ENCODE measurements at regions not wholly inside any gene's neighbourhood (a gene's known extent, or its start where the extent isn't known, plus 50 kb on each side); places are given as distances from the start of the nearest gene placed in this dataset.
"Not testable (repeated sequence)": the region's sequence is repeated elsewhere in the genome, so short reads cannot be mapped to it uniquely, and the experiment has no call there.

DNA sequence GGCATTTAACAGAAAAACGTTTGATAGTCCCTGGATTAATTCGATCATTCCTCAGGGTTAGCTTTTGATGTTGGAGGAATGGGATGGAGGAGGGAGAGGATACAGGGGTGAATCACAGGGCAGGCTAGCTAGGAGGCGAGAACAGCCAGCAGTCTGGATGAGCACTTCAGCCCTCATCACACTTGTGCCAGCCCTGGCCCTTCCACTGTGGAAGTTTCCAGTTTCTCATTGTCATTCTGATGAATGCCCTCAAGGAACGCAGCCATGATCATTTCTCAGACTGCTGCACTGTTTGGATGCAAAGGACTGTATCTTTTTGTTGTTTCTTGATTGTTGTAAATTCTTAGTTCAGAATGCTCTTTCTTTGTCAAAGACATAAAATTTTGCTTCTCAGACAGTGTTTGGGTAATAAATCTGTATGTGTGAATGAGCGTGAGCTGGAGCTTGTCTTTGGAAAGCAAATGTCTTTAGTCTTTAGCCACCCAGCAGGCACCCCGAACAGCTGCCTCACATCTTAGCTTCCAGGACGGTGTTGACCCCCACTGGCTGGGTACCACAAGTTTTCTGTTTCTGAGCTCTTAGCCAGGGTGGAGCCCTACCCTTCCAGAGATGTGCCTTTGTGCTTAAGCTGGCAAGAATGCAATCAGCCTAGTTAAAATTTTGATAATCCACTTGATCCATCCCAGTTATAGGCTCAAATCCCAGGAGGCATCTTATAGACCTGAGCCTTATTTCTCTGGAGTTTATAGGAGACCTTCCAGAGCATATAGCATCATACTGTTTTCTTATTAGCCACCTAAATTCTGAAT, 121.1 kb downstream of the PDCD6IP start:
- DNase-seq (ENCODE audit: low spot score) = no peak
- intact Hi-C loops (cut with DNase I) = no loop called here

DNA sequence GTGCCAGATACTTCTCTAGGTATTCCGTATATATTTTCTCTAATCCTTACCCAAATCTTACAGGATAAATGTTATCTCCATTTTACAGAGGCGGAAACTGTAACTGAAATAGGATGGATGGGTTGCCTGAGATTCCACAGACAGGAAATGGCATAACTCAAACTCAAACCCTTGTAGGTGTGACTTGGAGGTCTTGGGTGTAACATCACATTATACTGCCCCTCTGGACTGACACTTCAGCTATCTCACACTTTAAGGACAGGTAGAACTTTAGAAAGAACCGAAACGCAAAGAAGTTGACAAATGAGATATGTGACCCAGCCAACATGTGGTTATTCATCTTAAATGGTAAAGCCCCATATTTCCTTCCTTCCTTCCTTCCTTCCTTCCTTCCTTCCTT, 122.1 kb downstream of the PDCD6IP start:
- DNase-seq (ENCODE audit: low spot score) = no peak
- intact Hi-C loops (cut with DNase I) = no loop called here

DNA sequence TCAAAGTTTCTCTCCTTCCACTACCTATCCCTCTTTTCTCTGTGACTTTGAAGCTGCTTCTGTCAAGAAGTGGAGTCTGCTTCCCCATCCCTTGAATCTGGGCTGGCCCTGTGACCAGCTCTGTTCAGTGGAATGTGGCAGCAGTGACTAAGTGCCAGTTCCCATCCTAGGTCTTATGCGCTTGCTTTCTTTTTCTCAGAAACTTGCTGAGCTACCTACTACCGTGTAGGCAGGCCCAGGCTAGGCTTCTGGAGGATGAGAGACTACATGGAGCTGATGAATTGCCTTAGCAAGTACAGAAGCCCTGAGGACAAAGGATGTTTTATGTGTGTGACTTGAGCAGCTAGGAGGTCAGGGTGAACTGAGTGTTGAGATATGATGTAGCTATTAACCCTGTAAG, 123.2 kb downstream of the PDCD6IP start:
- DNase-seq (ENCODE audit: low spot score) = no peak
- intact Hi-C loops (cut with DNase I) = no loop called here

DNA sequence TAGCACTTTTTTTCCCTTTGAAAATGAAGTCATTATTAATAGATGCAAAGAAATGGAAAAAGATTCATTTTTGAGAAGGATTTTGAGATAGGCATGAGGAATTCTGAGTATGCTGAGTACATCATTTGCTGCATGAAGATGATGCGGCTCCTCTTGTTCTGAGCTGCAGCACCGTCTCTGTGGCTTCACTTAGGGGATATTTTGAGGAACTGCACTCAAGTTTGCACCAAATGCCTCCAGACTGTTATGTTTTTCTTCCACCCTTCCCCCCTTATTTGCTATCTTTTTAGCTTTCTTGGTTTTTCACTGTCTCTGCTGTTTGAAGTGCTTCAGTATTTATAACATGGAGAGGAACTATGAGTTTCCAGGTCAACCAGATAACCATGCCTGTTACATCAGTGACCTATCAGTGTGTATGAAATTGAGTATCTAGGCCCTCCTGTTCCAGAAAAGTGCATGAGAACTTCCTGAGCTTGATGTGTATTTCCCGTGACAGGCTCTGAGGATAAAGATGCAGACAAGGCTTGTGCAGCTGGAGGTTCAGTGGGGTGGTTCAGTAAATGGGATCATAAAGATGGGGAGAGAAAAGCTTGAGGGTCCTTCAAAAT, 128.7 kb downstream of the PDCD6IP start:
- DNase-seq (ENCODE audit: low spot score) = no peak

GRCh38 chr3:33929813-33930212, 131.4 kb downstream of the PDCD6IP start:
- intact Hi-C loops (cut with DNase I) = no loop called here
- DNase-seq (ENCODE audit: low spot score) = no peak

More for the DNA sequence above, 128.7 kb downstream of the PDCD6IP start:
- intact Hi-C loops (cut with DNase I) = no loop called here

GRCh38 chr3:33931512-33931911, 133.1 kb downstream of the PDCD6IP start:
- intact Hi-C loops (cut with DNase I) = no loop called here

GRCh38 chr3:33932010-33932764, 133.8 kb downstream of the PDCD6IP start:
- DNase-seq (ENCODE audit: low spot score) = no peak
- intact Hi-C loops (cut with DNase I) = no loop called here

More at GRCh38 chr3:33931512-33931911, 133.1 kb downstream of the PDCD6IP start:
- no peak for DNase-seq (ENCODE audit: low spot score)

GRCh38 chr3:33936171-33936920, 137.9 kb downstream of the PDCD6IP start:
- no peak for DNase-seq (ENCODE audit: low spot score)
- intact Hi-C loops (cut with DNase I) = no loop called here

GRCh38 chr3:33936921-33937525, 138.6 kb downstream of the PDCD6IP start:
- intact Hi-C loops (cut with DNase I) = no loop called here
- DNase-seq (ENCODE audit: low spot score) = no peak

- intact Hi-C loops (cut with DNase I) = no loop called here
- DNase-seq (ENCODE audit: low spot score) = no peak
Observed at GRCh38 chr3:33937628-33938027, 139.2 kb downstream of the PDCD6IP start.

DNA sequence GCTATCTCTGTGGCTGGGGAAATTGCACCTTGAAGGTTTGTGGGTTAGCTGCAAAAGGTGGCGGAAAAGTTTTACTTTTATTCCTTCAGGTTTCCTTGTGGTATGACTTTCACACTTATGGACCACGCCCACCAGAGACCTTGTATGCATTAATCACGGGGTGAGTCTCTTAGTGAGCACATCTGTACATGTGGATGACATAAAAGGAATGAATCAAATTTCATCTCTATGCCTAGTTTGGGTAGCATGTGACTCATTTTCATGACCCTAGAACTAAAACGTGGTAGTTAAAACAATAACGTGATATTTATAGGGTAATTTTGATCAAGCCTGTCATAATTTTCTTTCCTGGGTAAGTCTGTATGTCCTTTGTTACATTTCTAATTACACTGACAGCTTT, 141.7 kb downstream of the PDCD6IP start:
- intact Hi-C loops (cut with DNase I) = no loop called here
- no peak for DNase-seq (ENCODE audit: low spot score)

GRCh38 chr3:33940736-33941135, 142.3 kb downstream of the PDCD6IP start:
- no peak for DNase-seq (ENCODE audit: low spot score)
- intact Hi-C loops (cut with DNase I) = no loop called here

DNA sequence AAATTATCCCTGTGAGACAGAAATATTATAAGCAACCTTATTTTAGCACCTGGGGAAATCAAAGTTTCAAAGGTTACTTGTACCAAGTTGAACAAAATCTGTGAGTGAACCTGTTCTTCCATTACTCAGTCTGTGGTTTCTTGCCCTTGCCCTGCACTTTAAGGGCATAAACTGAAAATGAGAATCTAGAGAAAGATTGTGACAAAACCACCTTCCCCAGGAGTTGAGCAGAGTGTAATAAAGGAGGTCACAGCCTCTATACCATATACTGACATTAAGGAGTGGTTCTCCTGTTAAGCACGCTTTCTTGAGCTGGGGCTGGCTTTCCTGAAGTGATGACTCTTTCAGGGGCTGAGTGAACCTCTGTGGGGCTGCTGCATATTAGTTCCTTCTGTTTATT, 143.4 kb downstream of the PDCD6IP start:
- DNase-seq (ENCODE audit: low spot score) = no peak
- intact Hi-C loops (cut with DNase I) = no loop called here

GRCh38 chr3:33942483-33943150, 144.2 kb downstream of the PDCD6IP start:
- intact Hi-C loops (cut with DNase I) = no loop called here
- DNase-seq (ENCODE audit: low spot score) = no peak

GRCh38 chr3:33943277-33943676, 144.8 kb downstream of the PDCD6IP start:
- intact Hi-C loops (cut with DNase I) = no loop called here
- DNase-seq (ENCODE audit: low spot score) = no peak

DNA sequence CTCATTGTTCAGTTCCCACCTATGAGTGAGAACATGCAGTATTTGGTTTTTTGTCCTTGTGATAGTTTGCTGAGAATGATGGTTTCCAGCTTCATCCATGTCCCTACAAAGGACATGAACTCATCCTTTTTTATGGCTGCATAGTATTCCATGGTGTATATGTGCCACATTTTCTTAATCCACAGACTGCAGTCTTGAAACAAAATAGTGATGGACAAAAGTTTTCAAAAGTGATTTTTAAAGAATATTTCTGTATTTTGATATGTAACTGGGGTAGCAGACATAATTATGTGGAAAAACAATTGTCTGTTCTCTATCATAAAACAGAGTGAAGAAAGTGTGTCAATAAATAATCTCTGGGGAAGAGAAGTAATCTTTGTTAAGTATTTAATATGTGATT, 148.2 kb downstream of the PDCD6IP start:
- DNase-seq (ENCODE audit: low spot score); intact Hi-C loops (cut with DNase I): not testable (repeated sequence)

DNA sequence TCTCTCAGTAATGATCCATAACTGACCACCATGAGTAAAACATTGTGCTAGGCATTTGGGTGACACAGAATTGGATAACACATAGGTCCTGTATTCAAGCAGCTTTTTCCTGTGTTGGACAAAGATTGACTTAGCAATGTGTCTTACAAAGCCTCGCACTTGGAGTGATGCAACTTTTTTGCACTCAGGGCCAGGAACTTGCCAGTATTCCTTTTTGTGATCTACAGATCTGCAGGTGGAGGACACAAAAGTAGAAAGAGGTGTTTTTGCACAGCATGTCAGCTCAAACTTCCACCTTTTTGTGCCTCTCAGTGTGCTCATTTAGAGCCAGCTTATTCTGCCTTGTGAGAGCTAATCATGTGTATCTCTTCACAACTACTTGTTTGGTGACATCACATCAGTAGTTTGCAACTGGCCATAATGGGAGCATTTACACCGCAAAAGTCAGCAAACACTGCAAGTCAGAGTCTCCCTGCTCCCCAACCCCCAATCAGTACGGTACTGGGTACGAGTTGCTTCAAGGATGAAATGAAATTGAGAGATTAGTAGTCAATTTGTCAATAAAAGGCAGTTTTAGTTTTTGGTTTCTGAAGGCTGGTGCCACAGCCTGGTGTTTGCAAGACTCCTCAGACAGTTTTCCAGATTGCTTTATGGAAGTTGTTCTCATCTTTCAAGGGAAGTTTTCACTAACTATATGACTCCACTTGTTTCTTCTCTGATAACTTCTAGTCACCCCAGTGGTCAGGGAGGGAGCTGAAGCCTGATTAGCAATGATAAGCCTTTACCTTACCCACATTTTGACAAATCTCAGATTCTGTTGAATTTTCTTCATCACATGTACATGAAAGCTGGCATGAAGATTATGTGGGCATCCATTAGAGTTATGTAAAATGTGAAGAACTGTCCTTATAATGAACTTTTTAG, 149.1 kb downstream of the PDCD6IP start:
- intact Hi-C loops (cut with DNase I) = no loop called here
- DNase-seq (ENCODE audit: low spot score) = no peak

DNA sequence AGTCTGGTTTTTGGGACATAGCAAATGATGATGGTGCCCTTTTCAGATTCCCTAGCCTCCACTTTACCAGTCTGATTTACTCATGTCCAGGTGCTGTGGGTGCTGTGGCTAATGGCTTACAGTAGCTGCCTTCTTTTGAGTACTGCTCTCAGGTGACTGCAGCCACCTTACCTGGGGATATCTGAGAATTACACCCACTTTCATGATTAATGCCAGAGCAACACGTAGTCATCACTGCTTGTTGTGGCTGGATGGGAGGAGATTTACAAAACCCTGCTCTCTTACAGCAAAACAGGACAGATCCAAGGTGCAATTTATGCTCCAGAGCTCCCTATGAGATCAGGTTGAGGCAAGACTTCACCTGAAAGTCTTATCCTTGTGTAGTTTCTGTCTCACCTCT, 150.6 kb downstream of the PDCD6IP start:
- intact Hi-C loops (cut with DNase I) = no loop called here
- DNase-seq (ENCODE audit: low spot score) = no peak

Measured in cardiac septum (tissue), 1 donor.